K562 (cell line): ENCODE measurements at regions not wholly inside any gene's neighbourhood (a gene's known extent, or its start where the extent isn't known, plus 50 kb on each side); places are given as distances from the start of the nearest gene placed in this dataset.
A peak's percentile ranks its signal among the peaks of the same experiment; 100 is the strongest.

Experiments used
- ATAC-seq: fragments of 200-7000 bp; cut with Tn5 transposase; 3 replicates; pipeline ENCODE4 v1.9.1; 2020; ENCODE audit warnings: moderate library complexity
- BruUV-seq: library from RNA; stranded (reverse); fragments of 400-500 nt; replicated peaks from 2 replicates; lab custom pipeline; 2021; lab: Mats Ljungman, UMichigan
- CTCF ChIA-PET: fragments of 300-600 bp; formaldehyde crosslinking; extraction: SDS; loops from one replicate; lab custom pipeline; 2021; ENCODE audit warnings: low intra/inter-chr PET ratio; lab: Yijun Ruan, JAX
- POLR2A ChIA-PET: fragments of 300-600, 350-650 bp; sonication (Branson Sonifier 250); formaldehyde crosslinking; extraction: SDS; loops from one replicate; lab custom pipeline; 2021; ENCODE audit warnings: antibody characterized with exemption, inconsistent platforms; lab: Yijun Ruan, JAX
- DNase-seq, 4 experiments: peaks; one replicate each; pipeline versions ENCODE4 v3.0.0 to v3.0.0-alpha.2; 2011 to 2018; ENCODE audit warnings: low spot score in 3 of 4, mixed read lengths in 3 of 4; ENCODE audit errors: extremely low read depth in 1 of 4
- FAIRE-seq: peaks from 2 replicates; lab custom pipeline; 2011; peaks lifted over from hg19 to GRCh38; lab: Jason Lieb, UNC
- H2AFZ ChIP-seq: 2 replicates; pipeline ENCODE4 v1.6.0; 2011; ENCODE audit warnings: low read depth, low read length, control low read depth, inconsistent platforms
- H3K27ac ChIP-seq: fragments of 200-600 bp; 3 replicates; pipeline ENCODE4 v1.8.0; 2011; ENCODE audit warnings: low read depth, mild to moderate bottlenecking, control low read depth, inconsistent platforms, low read length, moderate library complexity, mixed read lengths; ENCODE audit errors: extremely low read depth
- H3K27me3 ChIP-seq, 2 experiments: fragments of 300-600 bp in 1 of 2; 2 replicates in 1 of 2; 3 replicates in 1 of 2; pipeline versions ENCODE4 v1.6.0 to v1.8.0; 2011; ENCODE audit warnings: inconsistent platforms in 2 of 2, low read length in 2 of 2, mild to moderate bottlenecking in 1 of 2, mixed read lengths in 1 of 2, moderate library complexity in 1 of 2; ENCODE audit not compliant: control insufficient read depth in 2 of 2, insufficient read depth in 2 of 2
- H3K36me3 ChIP-seq: fragments of 300-600 bp; 3 replicates; pipeline ENCODE4 v1.8.0; 2011; ENCODE audit warnings: mild to moderate bottlenecking, low read length, inconsistent platforms; ENCODE audit not compliant: control insufficient read depth, insufficient read depth
- H3K4me1 ChIP-seq, 2 experiments: fragments of 200-600 bp in 1 of 2; replicated peaks in 1 of 2; 2 replicates in 1 of 2; 3 replicates in 1 of 2; pipeline versions ENCODE4 v1.5.1 to v1.8.0; 2011; ENCODE audit warnings: inconsistent platforms in 2 of 2, low read length in 2 of 2, mild to moderate bottlenecking in 1 of 2, mixed read lengths in 1 of 2, moderate library complexity in 1 of 2; ENCODE audit not compliant: control insufficient read depth in 2 of 2, insufficient read depth in 2 of 2
- H3K4me2 ChIP-seq: 2 replicates; pipeline ENCODE4 v1.6.1; 2011; ENCODE audit warnings: low read length, control low read depth, inconsistent platforms, mixed read lengths; ENCODE audit not compliant: insufficient read depth
- H3K4me3 ChIP-seq: fragments of 200-600 bp; sonication (generic), shearing (Covaris generic); 2 replicates; pipeline ENCODE4 v1.5.1; 2016; ENCODE audit warnings: control low read depth, inconsistent platforms
- H3K79me2 ChIP-seq: fragments of 200-600 bp; 3 replicates; pipeline ENCODE4 v1.8.0; 2011; ENCODE audit warnings: low read length, inconsistent platforms; ENCODE audit not compliant: control insufficient read depth, insufficient read depth
- H3K9ac ChIP-seq, 2 experiments: 2 replicates each; pipeline versions ENCODE4 v1.6.0 to v1.6.1; 2011; ENCODE audit warnings: low read depth in 2 of 2, low read length in 2 of 2, control low read depth in 1 of 2, inconsistent platforms in 1 of 2, mild to moderate bottlenecking in 1 of 2, mixed read lengths in 1 of 2; ENCODE audit not compliant: insufficient read depth in 1 of 2
- H3K9me1 ChIP-seq: one replicate; pipeline ENCODE4 v1.6.0; 2011; ENCODE audit warnings: inconsistent platforms, mild to moderate bottlenecking, low read length, moderate library complexity; ENCODE audit not compliant: control insufficient read depth, insufficient read depth
- H3K9me3 ChIP-seq: replicated peaks from 2 replicates; pipeline ENCODE4 v1.5.1; 2011; ENCODE audit warnings: low read depth, low read length, inconsistent platforms; ENCODE audit not compliant: control insufficient read depth, insufficient read depth
- H4K20me1 ChIP-seq: replicated peaks from 2 replicates; pipeline ENCODE4 v1.6.1; 2011; ENCODE audit warnings: low read length, inconsistent platforms, mixed read lengths; ENCODE audit not compliant: control insufficient read depth, insufficient read depth
- CHCHD3 ChIP-seq: fragments of 250-450 bp; sonication (Bioruptor Pico); IDR thresholded peaks from 2 replicates; pipeline ENCODE4 v2.1.2; 2022; ENCODE audit warnings: mild to moderate bottlenecking
- SAP30 ChIP-seq: fragments of 200-600 bp; sonication (generic); IDR thresholded peaks from 2 replicates; pipeline ENCODE4 v1.6.1; 2012; ENCODE audit warnings: borderline replicate concordance, low read depth, mild to moderate bottlenecking, moderate library complexity, low read length, control low read depth, inconsistent platforms; ENCODE audit not compliant: insufficient read depth, poor library complexity, severe bottlenecking
- TFE3 ChIP-seq: fragments of 450-650 bp; formaldehyde crosslinking; IDR thresholded peaks from 2 replicates; pipeline ENCODE4 v1.4.0; 2020; ENCODE audit warnings: mild to moderate bottlenecking, mixed read lengths
- ZNF324 ChIP-seq: fragments of 250-450 bp; sonication (Bioruptor Pico); IDR thresholded peaks from 2 replicates; pipeline ENCODE4 v1.4.0; 2020; ENCODE audit warnings: mild to moderate bottlenecking
- WGBS: fragments of 100-300 bp; shearing (Covaris generic); methylation state at CpG from one replicate; pipeline ENCODE4 v1.1.6; 2016; ENCODE audit warnings: low coverage, mixed read lengths; ENCODE audit not compliant: insufficient coverage; ENCODE audit errors: missing lambda C conversion rate; 5-methylcytosine and 5-hydroxymethylcytosine counted together
- in situ Hi-C: fragments of 300-500 bp; cut with MboI; formaldehyde crosslinking; loops from 4 replicates; pipeline ENCODE4 v1.15.0; 2018; ENCODE audit warnings: inconsistent platforms, mixed read lengths
- intact Hi-C: fragments of 100-400 bp; cut with micrococcal nuclease; formaldehyde crosslinking; loops from 2 replicates; pipeline ENCODE4 v1.14.2; 2022

- no TSS peak for BruUV-seq
- no peaks in the 10 kb centered on the region for H4K20me1 ChIP-seq
- no peaks in the 10 kb centered on the region for H3K9me3 ChIP-seq
- H3K27ac ChIP-seq: no peak overlapping the region
- DNase-seq (no peak), FAIRE-seq (no peak)
- intact Hi-C loops: no loop called here
- H3K4me2 ChIP-seq: no peak overlapping the region
- no peak overlapping the region for H3K4me3 ChIP-seq
- H2AFZ ChIP-seq: no peak overlapping the region
- no peaks in the 10 kb centered on the region for H3K79me2 ChIP-seq
- WGBS: 15% methylated on average over 1 of the region's 1 CpG
- no peaks in the 10 kb centered on the region for H3K36me3 ChIP-seq
- POLR2A ChIA-PET: no interaction called here
- peak; percentile 94 for TF ChIP-seq ZNF324 (CRISPR knock-in tag)
- TF ChIP-seq SAP30: no peak
- TF ChIP-seq, all 486 proteins: peak for 1
- Histone ChIP-seq H3K4me1 (peaks cover 0 to 11% of the 10 kb centered on the region in 2 experiments; a peak in 3 of 5 replicates), H3K27me3 (no peaks in the 10 kb centered on the region), H3K9ac (no peak overlapping the region), H3K9me1 (no peaks in the 10 kb centered on the region)
- CTCF ChIA-PET: no interaction called here
- ATAC-seq: no peak
- in situ Hi-C loops: no loop called here
Measured at GRCh38 chr16:55999683-56000082, 124.5 kb upstream of the CES5A start.

- Histone ChIP-seq H4K20me1 (no peaks in the 10 kb centered on the region), H3K4me3 (no peak overlapping the region), H3K9me1 (no peaks in the 10 kb centered on the region), H3K36me3 (no peaks in the 10 kb centered on the region), H3K4me1 (peaks cover 0 to 11% of the 10 kb centered on the region in 2 experiments; a peak in 3 of 5 replicates), H3K79me2 (no peaks in the 10 kb centered on the region), H3K9me3 (no peaks in the 10 kb centered on the region), H2AFZ (no peak overlapping the region), H3K27me3 (no peaks in the 10 kb centered on the region), H3K27ac (no peak overlapping the region), H3K4me2 (no peak overlapping the region), H3K9ac (no peak overlapping the region)
- in situ Hi-C loops (no loop called here), intact Hi-C loops (no loop called here)
- ATAC-seq (no peak), DNase-seq (no peak), FAIRE-seq (no peak)
- CTCF ChIA-PET: no interaction called here
- 16% methylated on average over 3 of the region's 3 CpGs for WGBS
- POLR2A ChIA-PET: no interaction called here
- no TSS peak for BruUV-seq
- TF ChIP-seq CHCHD3 (CRISPR knock-in tag) (no peak), TFE3 (peak; percentile 82)
Measured at GRCh38 chr16:55993088-55993487, 117.9 kb upstream of the CES5A start.
